Endodermal cell (in vitro differentiated cells): ENCODE measurements at regions not wholly inside any gene's neighbourhood (a gene's known extent, or its start where the extent isn't known, plus 50 kb on each side); places are given as distances from the start of the nearest gene placed in this dataset.
"Not testable (repeated sequence)": the region's sequence is repeated elsewhere in the genome, so short reads cannot be mapped to it uniquely, and the experiment has no call there.

ENCODE experiments used
- DNase-seq: peaks from one replicate; pipeline ENCODE4 v3.0.0-alpha.2; 2017
- H3K27ac ChIP-seq: 2 replicates; pipeline ENCODE4 v1.5.1; 2013; ENCODE audit warnings: mild to moderate bottlenecking, low read depth, low read length, moderate library complexity
- H3K27me3 ChIP-seq: 2 replicates; pipeline ENCODE4 v1.6.1; 2013; ENCODE audit warnings: mild to moderate bottlenecking, low read length, moderate library complexity; ENCODE audit not compliant: insufficient read depth, control insufficient read depth, poor library complexity, severe bottlenecking
- H3K36me3 ChIP-seq: 2 replicates; pipeline ENCODE4 v1.7.0; 2013; ENCODE audit warnings: mild to moderate bottlenecking, low read length, moderate library complexity; ENCODE audit not compliant: control insufficient read depth, insufficient read depth
- H3K4me1 ChIP-seq: one replicate; pipeline ENCODE4 v1.7.0; 2013; ENCODE audit warnings: low read length; ENCODE audit not compliant: control insufficient read depth, insufficient read depth
- H3K4me3 ChIP-seq: 2 replicates; pipeline ENCODE4 v1.5.1; 2013; ENCODE audit warnings: mild to moderate bottlenecking, low read length, moderate library complexity
- H3K9ac ChIP-seq: 2 replicates; pipeline ENCODE4 v1.6.1; 2013; ENCODE audit warnings: mild to moderate bottlenecking, low read length, moderate library complexity; ENCODE audit not compliant: poor library complexity, severe bottlenecking; ENCODE audit errors: extremely low read depth
- H3K9me3 ChIP-seq: 2 replicates; pipeline ENCODE4 v1.6.1; 2013; ENCODE audit warnings: mild to moderate bottlenecking, low read length, moderate library complexity; ENCODE audit not compliant: control insufficient read depth
- H3K27ac Mint-ChIP-seq: 2 replicates; pipeline ENCODE4 v1.8.0; 2020; ENCODE audit warnings: mixed read lengths
- H3K27me3 Mint-ChIP-seq: 2 replicates; pipeline ENCODE4 v1.8.0; 2021; ENCODE audit warnings: mild to moderate bottlenecking, mixed read lengths; ENCODE audit not compliant: insufficient read depth
- H3K36me3 Mint-ChIP-seq: 2 replicates; pipeline ENCODE4 v1.8.0; 2020; ENCODE audit warnings: low read depth, mixed read lengths
- H3K4me1 Mint-ChIP-seq: 2 replicates; pipeline ENCODE4 v1.8.0; 2020; ENCODE audit warnings: mixed read lengths
- H3K4me3 Mint-ChIP-seq: 2 replicates; pipeline ENCODE4 v1.8.0; 2020; ENCODE audit warnings: mild to moderate bottlenecking, moderate library complexity, mixed read lengths
- H3K9me3 Mint-ChIP-seq: 2 replicates; pipeline ENCODE4 v1.8.0; 2020; ENCODE audit warnings: mild to moderate bottlenecking, mixed read lengths
- CTCF ChIP-seq: fragments of 200-600 bp; sonication (generic); conservative IDR thresholded peaks from 2 replicates; pipeline ENCODE4 v1.5.0; 2021; ENCODE audit warnings: antibody characterized with exemption, mild to moderate bottlenecking
- WGBS, 2 experiments: methylation state at CpG; one replicate each; pipeline versions ENCODE4 v1.1.5 to v1.1.7; 2013; ENCODE audit warnings: missing lambda C conversion rate in 2 of 2, mixed read lengths in 1 of 2; ENCODE audit not compliant: insufficient coverage in 1 of 2, insufficient read length in 1 of 2; 5-methylcytosine and 5-hydroxymethylcytosine counted together

GRCh38 chr13:38463048-38463447 lies 113.4 kb downstream of the UFM1 start:
- Mint-ChIP-seq H3K27me3 (no peaks in the 10 kb centered on the region), H3K27ac (no peak overlapping the region), H3K9me3 (peaks cover 11% of the 10 kb centered on the region), H3K36me3 (no peaks in the 10 kb centered on the region), H3K4me1 (no peaks in the 10 kb centered on the region), H3K4me3 (no peak overlapping the region)
- H3K4me3 ChIP-seq = no peak overlapping the region
- TF ChIP-seq CTCF = no peak
- H3K9ac ChIP-seq = no peak overlapping the region
- H3K27me3 ChIP-seq = no peaks in the 10 kb centered on the region
- H3K36me3 ChIP-seq = no peaks in the 10 kb centered on the region
- H3K27ac ChIP-seq = no peak overlapping the region
- H3K9me3 ChIP-seq = peaks cover 4% of the 10 kb centered on the region
- 83 to 94% methylated on average over 1 to 3 of the region's 3 CpGs for WGBS, 2 experiments
- DNase-seq = no peak
- no peaks in the 10 kb centered on the region for H3K4me1 ChIP-seq

GRCh38 chr13:38472411-38472810 lies 122.8 kb downstream of the UFM1 start:
- H3K9me3 Mint-ChIP-seq, H3K9ac ChIP-seq, H3K27ac Mint-ChIP-seq, H3K4me1 Mint-ChIP-seq, H3K27ac ChIP-seq, H3K4me3 Mint-ChIP-seq, H3K36me3 ChIP-seq, H3K9me3 ChIP-seq, H3K27me3 ChIP-seq, H3K4me3 ChIP-seq, H3K27me3 Mint-ChIP-seq, H3K36me3 Mint-ChIP-seq, DNase-seq, H3K4me1 ChIP-seq: not testable (repeated sequence)
- 89 to 90% methylated on average over 10 to 27 of the region's 34 CpGs for WGBS, 2 experiments

- Mint-ChIP-seq H3K4me1 (peaks cover 3% of the 10 kb centered on the region), H3K27ac (no peak overlapping the region), H3K27me3 (no peaks in the 10 kb centered on the region), H3K4me3 (no peak overlapping the region), H3K36me3 (no peaks in the 10 kb centered on the region), H3K9me3 (peaks cover 6% of the 10 kb centered on the region)
- Histone ChIP-seq H3K27ac (no peak overlapping the region), H3K4me1 (peaks cover 6% of the 10 kb centered on the region), H3K27me3 (no peaks in the 10 kb centered on the region), H3K4me3 (no peak overlapping the region), H3K36me3 (no peaks in the 10 kb centered on the region), H3K9ac (no peak overlapping the region), H3K9me3 (no peaks in the 10 kb centered on the region)
- DNase-seq = no peak
- no peak for TF ChIP-seq CTCF
- WGBS, 2 experiments = 95 to 100% methylated on average over 2 to 5 of the region's 5 CpGs
Measured at GRCh38 chr13:38473305-38473704, 123.7 kb downstream of the UFM1 start.

GRCh38 chr13:38477676-38478075 lies 128.0 kb downstream of the UFM1 start:
- no peaks in the 10 kb centered on the region for H3K27me3 ChIP-seq
- H3K4me1 Mint-ChIP-seq = no peaks in the 10 kb centered on the region
- no peak overlapping the region for H3K27ac ChIP-seq
- no peaks in the 10 kb centered on the region for H3K9me3 ChIP-seq
- H3K36me3 Mint-ChIP-seq = no peaks in the 10 kb centered on the region
- H3K9me3 Mint-ChIP-seq = peaks cover 2% of the 10 kb centered on the region
- no peak overlapping the region for H3K9ac ChIP-seq
- no peak for DNase-seq
- 98 to 100% methylated on average over 1 to 2 of the region's 2 CpGs for WGBS, 2 experiments
- H3K4me1 ChIP-seq = peaks cover 8% of the 10 kb centered on the region
- TF ChIP-seq CTCF = no peak
- no peaks in the 10 kb centered on the region for H3K27me3 Mint-ChIP-seq
- no peak overlapping the region for H3K4me3 Mint-ChIP-seq
- H3K27ac Mint-ChIP-seq = no peak overlapping the region
- no peaks in the 10 kb centered on the region for H3K36me3 ChIP-seq
- H3K4me3 ChIP-seq = no peak overlapping the region
